GM19328 (cell line): ENCODE measurements at regions not wholly inside any gene's neighbourhood (a gene's known extent, or its start where the extent isn't known, plus 50 kb on each side); places are given as distances from the start of the nearest gene placed in this dataset.

Experiments used
- ATAC-seq: cut with Tn5 transposase; IDR thresholded peaks from one replicate; pipeline ENCODE4 v1.9.1; 2021; ENCODE audit warnings: mild to moderate bottlenecking, moderate library complexity; ENCODE audit not compliant: unreplicated experiment

- no peak for ATAC-seq
Observed at GRCh38 chr16:73713251-73713650, 583.4 kb upstream of the PSMD7 start.

GRCh38 chr16:73711406-73712080 lies 585.1 kb upstream of the PSMD7 start:
- no peak for ATAC-seq

GRCh38 chr16:73710526-73710925 lies 586.1 kb upstream of the PSMD7 start:
- ATAC-seq: no peak

GRCh38 chr16:73707863-73708262 lies 588.8 kb upstream of the PSMD7 start:
- ATAC-seq: no peak

- ATAC-seq: no peak
Observed at GRCh38 chr16:73703891-73704290, 592.7 kb upstream of the PSMD7 start.

GRCh38 chr16:73697336-73697735 lies 599.3 kb upstream of the PSMD7 start:
- ATAC-seq: no peak

- no peak for ATAC-seq
Observed at GRCh38 chr16:73692861-73693260, 603.8 kb upstream of the PSMD7 start.

GRCh38 chr16:73683804-73684203 lies 612.8 kb upstream of the PSMD7 start:
- ATAC-seq: no peak

- ATAC-seq: no peak
Observed at GRCh38 chr16:73672135-73672534, 624.2 kb upstream of the ZFHX3 start.

- no peak for ATAC-seq
Observed at GRCh38 chr16:73670836-73671820, 623.2 kb upstream of the ZFHX3 start.

- no peak for ATAC-seq
Observed at GRCh38 chr16:73669535-73670274, 621.8 kb upstream of the ZFHX3 start.

GRCh38 chr16:73663720-73664119 lies 615.8 kb upstream of the ZFHX3 start:
- no peak for ATAC-seq

- no peak for ATAC-seq
Observed at GRCh38 chr16:73636196-73636595, 588.3 kb upstream of the ZFHX3 start.

- no peak for ATAC-seq
Observed at GRCh38 chr16:73629011-73629410, 581.1 kb upstream of the ZFHX3 start.

GRCh38 chr16:73617738-73618137 lies 569.8 kb upstream of the ZFHX3 start:
- no peak for ATAC-seq

GRCh38 chr16:73616770-73617169 lies 568.8 kb upstream of the ZFHX3 start:
- ATAC-seq: no peak

- no peak for ATAC-seq
Observed at GRCh38 chr16:73616166-73616753, 568.3 kb upstream of the ZFHX3 start.

- no peak for ATAC-seq
Observed at GRCh38 chr16:73615071-73615940, 567.4 kb upstream of the ZFHX3 start.

GRCh38 chr16:73614131-73614530 lies 566.2 kb upstream of the ZFHX3 start:
- no peak for ATAC-seq

- no peak for ATAC-seq
Observed at GRCh38 chr16:73610605-73611156, 562.8 kb upstream of the ZFHX3 start.
